Keratinocyte (primary cell): ENCODE measurements at regions not wholly inside any gene's neighbourhood (a gene's known extent, or its start where the extent isn't known, plus 50 kb on each side); places are given as distances from the start of the nearest gene placed in this dataset.

Source experiments
- DNase-seq: peaks from one replicate; pipeline ENCODE4 v3.0.0-alpha.2; 2011; ENCODE audit warnings: low read depth, missing footprints, low spot score
- FAIRE-seq: peaks from 2 replicates; lab custom pipeline; 2011; peaks lifted over from hg19 to GRCh38; lab: Jason Lieb, UNC
- H2AFZ ChIP-seq: 2 replicates; pipeline ENCODE4 v1.6.0; 2012; ENCODE audit warnings: low read length, control low read depth, inconsistent platforms; ENCODE audit not compliant: control insufficient read depth
- H3K27ac ChIP-seq: 2 replicates; pipeline ENCODE4 v1.5.1; 2011; ENCODE audit warnings: low read length; ENCODE audit not compliant: control insufficient read depth, insufficient read depth
- H3K27me3 ChIP-seq: 3 replicates; pipeline ENCODE4 v1.6.0; 2011; ENCODE audit warnings: low read length; ENCODE audit not compliant: control insufficient read depth, insufficient read depth; ENCODE audit errors: extremely low read depth
- H3K36me3 ChIP-seq, 2 experiments: 2 replicates in 1 of 2; 3 replicates in 1 of 2; pipeline ENCODE4 v1.5.1; 2011; ENCODE audit warnings: low read length in 2 of 2, mild to moderate bottlenecking in 1 of 2; ENCODE audit not compliant: control insufficient read depth in 2 of 2, insufficient read depth in 2 of 2; ENCODE audit errors: extremely low read depth in 1 of 2
- H3K4me1 ChIP-seq: 3 replicates; pipeline ENCODE4 v1.5.1; 2011; ENCODE audit warnings: low read length; ENCODE audit not compliant: control insufficient read depth, insufficient read depth; ENCODE audit errors: extremely low read depth
- H3K4me2 ChIP-seq: 3 replicates; pipeline ENCODE4 v1.6.0; 2011; ENCODE audit warnings: low read depth, low read length; ENCODE audit not compliant: control insufficient read depth, insufficient read depth; ENCODE audit errors: extremely low read depth
- H3K4me3 ChIP-seq, 3 experiments: fragments of 200-600 bp in 1 of 3; sonication (generic) in 1 of 3; 2 replicates in 2 of 3; 3 replicates in 1 of 3; pipeline ENCODE4 v1.5.1; 2011 to 2016; ENCODE audit warnings: low read length in 3 of 3, mild to moderate bottlenecking in 3 of 3, control low read depth in 2 of 3, inconsistent platforms in 1 of 3, low read depth in 1 of 3, mixed read lengths in 1 of 3, mixed run types in 1 of 3, moderate library complexity in 1 of 3; ENCODE audit not compliant: control insufficient read depth in 2 of 3, insufficient read depth in 2 of 3; ENCODE audit errors: extremely low read depth in 1 of 3
- H3K79me2 ChIP-seq: 2 replicates; pipeline ENCODE4 v1.6.0; 2012; ENCODE audit warnings: low read length; ENCODE audit not compliant: control insufficient read depth, insufficient read depth
- H3K9ac ChIP-seq: 3 replicates; pipeline ENCODE4 v1.6.0; 2011; ENCODE audit warnings: low read length; ENCODE audit not compliant: control insufficient read depth, insufficient read depth; ENCODE audit errors: extremely low read depth
- H3K9me1 ChIP-seq: 3 replicates; pipeline ENCODE4 v1.6.0; 2011; ENCODE audit warnings: low read length; ENCODE audit not compliant: control insufficient read depth, insufficient read depth; ENCODE audit errors: extremely low read depth
- H3K9me3 ChIP-seq: 2 replicates; pipeline ENCODE4 v1.5.1; 2012; ENCODE audit warnings: low read depth, low read length; ENCODE audit not compliant: control insufficient read depth
- H4K20me1 ChIP-seq: 3 replicates; pipeline ENCODE4 v1.6.0; 2011; ENCODE audit warnings: low read length; ENCODE audit not compliant: control insufficient read depth, insufficient read depth; ENCODE audit errors: extremely low read depth
- EZH2 ChIP-seq: IDR thresholded peaks from one replicate; pipeline ENCODE4 v1.6.1; 2012; ENCODE audit warnings: inconsistent platforms, mild to moderate bottlenecking, low read length, moderate library complexity
- dilution Hi-C: fragments of 300-500 bp; cut with MboI; formaldehyde crosslinking; loops from one replicate; pipeline ENCODE4 v1.7.0; 2020; ENCODE audit warnings: low sequenced_read_pairs; ENCODE audit not compliant: extremely low pct_ligation_motif_present
- TF ChIP-seq, protein P1 (sequence below), 3 experiments: IDR thresholded peaks in 1 of 3; conservative IDR thresholded peaks in 1 of 3; optimal IDR thresholded peaks in 1 of 3; 2 replicates in 2 of 3; 3 replicates in 1 of 3; pipeline versions ENCODE3 to v1.5.1; 2011; ENCODE audit warnings: low read length in 3 of 3, mild to moderate bottlenecking in 3 of 3, moderate library complexity in 2 of 3, control low read depth in 1 of 3, inconsistent platforms in 1 of 3; ENCODE audit not compliant: insufficient read depth in 2 of 3; ENCODE audit errors: extremely low read depth in 1 of 3

DNA sequence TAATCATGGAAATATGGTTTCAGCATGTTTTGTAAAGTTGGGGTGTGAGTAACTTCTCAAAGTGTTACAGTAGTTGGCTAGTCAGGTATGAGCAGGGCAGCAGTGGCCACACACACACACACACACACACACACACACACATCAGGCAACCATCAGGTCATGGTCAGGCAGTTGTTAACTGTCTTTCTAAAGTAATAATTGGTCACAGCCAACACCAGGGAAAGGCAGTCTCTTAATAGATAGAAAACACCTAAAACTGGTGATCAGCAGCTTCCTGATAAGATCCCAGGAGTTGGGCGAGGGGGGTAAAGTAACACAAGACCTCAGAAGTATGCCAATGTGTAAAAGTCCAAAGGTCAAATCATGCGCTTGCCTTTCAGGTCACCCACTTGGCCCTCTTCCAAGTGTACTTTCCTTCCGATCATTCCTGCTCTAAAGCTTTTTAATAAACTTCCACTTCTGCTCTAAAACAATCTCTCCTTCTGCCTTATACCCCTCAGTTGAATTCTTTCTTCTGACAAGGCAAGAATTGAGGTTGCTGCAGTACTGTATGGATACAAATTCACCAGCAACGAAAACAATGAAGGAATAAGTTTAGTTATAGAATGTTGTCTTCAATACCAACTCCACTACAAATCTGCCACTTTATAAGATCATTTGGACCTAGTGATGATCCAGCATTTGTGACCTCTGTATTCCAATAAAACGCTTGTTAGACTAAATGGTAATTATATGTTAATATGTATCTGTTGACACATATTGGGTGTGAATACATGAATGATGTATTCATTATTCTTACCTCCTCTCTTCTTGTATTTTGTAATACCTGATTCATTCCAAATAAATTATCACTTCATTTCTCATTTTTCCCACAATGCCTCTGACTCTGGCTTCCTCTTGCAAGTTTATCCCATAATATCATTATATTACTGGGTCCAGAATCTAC lies 254.3 kb downstream of the METTL4 start:
- Histone ChIP-seq H2AFZ (no peak overlapping the region), H3K27ac (no peak overlapping the region), H3K9me3 (no peaks in the 10 kb centered on the region), H3K9me1 (no peaks in the 10 kb centered on the region), H3K36me3 (no peaks in the 10 kb centered on the region), H3K4me3 (no peak overlapping the region), H4K20me1 (no peaks in the 10 kb centered on the region), H3K4me1 (no peaks in the 10 kb centered on the region), H3K27me3 (no peaks in the 10 kb centered on the region), H3K79me2 (no peaks in the 10 kb centered on the region), H3K9ac (no peak overlapping the region), H3K4me2 (no peak overlapping the region)
- dilution Hi-C loops = no loop called here
- TF ChIP-seq, protein P1, sequence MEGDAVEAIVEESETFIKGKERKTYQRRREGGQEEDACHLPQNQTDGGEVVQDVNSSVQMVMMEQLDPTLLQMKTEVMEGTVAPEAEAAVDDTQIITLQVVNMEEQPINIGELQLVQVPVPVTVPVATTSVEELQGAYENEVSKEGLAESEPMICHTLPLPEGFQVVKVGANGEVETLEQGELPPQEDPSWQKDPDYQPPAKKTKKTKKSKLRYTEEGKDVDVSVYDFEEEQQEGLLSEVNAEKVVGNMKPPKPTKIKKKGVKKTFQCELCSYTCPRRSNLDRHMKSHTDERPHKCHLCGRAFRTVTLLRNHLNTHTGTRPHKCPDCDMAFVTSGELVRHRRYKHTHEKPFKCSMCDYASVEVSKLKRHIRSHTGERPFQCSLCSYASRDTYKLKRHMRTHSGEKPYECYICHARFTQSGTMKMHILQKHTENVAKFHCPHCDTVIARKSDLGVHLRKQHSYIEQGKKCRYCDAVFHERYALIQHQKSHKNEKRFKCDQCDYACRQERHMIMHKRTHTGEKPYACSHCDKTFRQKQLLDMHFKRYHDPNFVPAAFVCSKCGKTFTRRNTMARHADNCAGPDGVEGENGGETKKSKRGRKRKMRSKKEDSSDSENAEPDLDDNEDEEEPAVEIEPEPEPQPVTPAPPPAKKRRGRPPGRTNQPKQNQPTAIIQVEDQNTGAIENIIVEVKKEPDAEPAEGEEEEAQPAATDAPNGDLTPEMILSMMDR (optimal IDR thresholded peaks at IDR 0.05 in 1 of 3, IDR thresholded peaks at IDR 0.05 in 1 of 3, conservative IDR thresholded peaks at IDR 0.05 in 1 of 3; ENCODE audit: extremely low read depth in 1 of 3, insufficient read depth in 2 of 3, low read length in 3 of 3) = no peak
- no peak for TF ChIP-seq EZH2
- DNase-seq = no peak
- FAIRE-seq = no peak

DNA sequence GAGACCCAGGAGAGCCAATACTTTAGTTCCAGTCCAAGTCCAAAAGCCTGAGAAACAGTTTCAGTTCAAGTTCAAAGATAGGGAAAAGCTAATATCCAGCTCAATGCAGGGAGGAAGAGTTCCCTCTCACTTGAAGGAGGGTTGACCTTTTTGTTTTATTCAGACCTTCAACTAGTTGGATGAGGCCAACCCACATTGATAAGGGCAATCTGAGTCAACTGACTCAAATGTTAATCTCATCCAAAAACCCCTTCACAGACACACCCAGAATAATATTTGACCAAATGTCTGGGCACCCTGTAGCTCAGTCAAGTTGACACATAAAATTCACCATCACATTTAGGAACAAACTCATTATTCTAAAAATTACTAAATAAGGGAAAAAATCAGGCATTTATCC lies 246.8 kb downstream of the METTL4 start:
- Histone ChIP-seq H3K9ac (no peak overlapping the region), H3K9me3 (no peaks in the 10 kb centered on the region), H2AFZ (no peak overlapping the region), H3K27me3 (no peaks in the 10 kb centered on the region), H3K27ac (no peak overlapping the region), H3K4me1 (peaks cover 4% of the 10 kb centered on the region), H3K4me2 (no peak overlapping the region), H3K36me3 (no peaks in the 10 kb centered on the region), H3K79me2 (no peaks in the 10 kb centered on the region), H4K20me1 (no peaks in the 10 kb centered on the region), H3K9me1 (no peaks in the 10 kb centered on the region), H3K4me3 (no peak overlapping the region)
- DNase-seq (no peak), FAIRE-seq (no peak)
- dilution Hi-C loops = no loop called here
- TF ChIP-seq, protein P1 (optimal IDR thresholded peaks at IDR 0.05 in 1 of 3, IDR thresholded peaks at IDR 0.05 in 1 of 3, conservative IDR thresholded peaks at IDR 0.05 in 1 of 3; ENCODE audit: extremely low read depth in 1 of 3, insufficient read depth in 2 of 3, low read length in 3 of 3) = no peak
- TF ChIP-seq EZH2 = no peak
